Endodermal cell (in vitro differentiated cells): ENCODE measurements at regions not wholly inside any gene's neighbourhood (a gene's known extent, or its start where the extent isn't known, plus 50 kb on each side); places are given as distances from the start of the nearest gene placed in this dataset.

ENCODE experiments used
- DNase-seq: peaks from one replicate; pipeline ENCODE4 v3.0.0-alpha.2; 2017
- H3K27ac ChIP-seq: 2 replicates; pipeline ENCODE4 v1.5.1; 2013; ENCODE audit warnings: mild to moderate bottlenecking, low read depth, low read length, moderate library complexity
- H3K27me3 ChIP-seq: 2 replicates; pipeline ENCODE4 v1.6.1; 2013; ENCODE audit warnings: mild to moderate bottlenecking, low read length, moderate library complexity; ENCODE audit not compliant: insufficient read depth, control insufficient read depth, poor library complexity, severe bottlenecking
- H3K36me3 ChIP-seq: 2 replicates; pipeline ENCODE4 v1.7.0; 2013; ENCODE audit warnings: mild to moderate bottlenecking, low read length, moderate library complexity; ENCODE audit not compliant: control insufficient read depth, insufficient read depth
- H3K4me1 ChIP-seq: one replicate; pipeline ENCODE4 v1.7.0; 2013; ENCODE audit warnings: low read length; ENCODE audit not compliant: control insufficient read depth, insufficient read depth
- H3K4me3 ChIP-seq: 2 replicates; pipeline ENCODE4 v1.5.1; 2013; ENCODE audit warnings: mild to moderate bottlenecking, low read length, moderate library complexity
- H3K9ac ChIP-seq: 2 replicates; pipeline ENCODE4 v1.6.1; 2013; ENCODE audit warnings: mild to moderate bottlenecking, low read length, moderate library complexity; ENCODE audit not compliant: poor library complexity, severe bottlenecking; ENCODE audit errors: extremely low read depth
- H3K9me3 ChIP-seq: 2 replicates; pipeline ENCODE4 v1.6.1; 2013; ENCODE audit warnings: mild to moderate bottlenecking, low read length, moderate library complexity; ENCODE audit not compliant: control insufficient read depth
- H3K27ac Mint-ChIP-seq: 2 replicates; pipeline ENCODE4 v1.8.0; 2020; ENCODE audit warnings: mixed read lengths
- H3K27me3 Mint-ChIP-seq: 2 replicates; pipeline ENCODE4 v1.8.0; 2021; ENCODE audit warnings: mild to moderate bottlenecking, mixed read lengths; ENCODE audit not compliant: insufficient read depth
- H3K36me3 Mint-ChIP-seq: 2 replicates; pipeline ENCODE4 v1.8.0; 2020; ENCODE audit warnings: low read depth, mixed read lengths
- H3K4me1 Mint-ChIP-seq: 2 replicates; pipeline ENCODE4 v1.8.0; 2020; ENCODE audit warnings: mixed read lengths
- H3K4me3 Mint-ChIP-seq: 2 replicates; pipeline ENCODE4 v1.8.0; 2020; ENCODE audit warnings: mild to moderate bottlenecking, moderate library complexity, mixed read lengths
- H3K9me3 Mint-ChIP-seq: 2 replicates; pipeline ENCODE4 v1.8.0; 2020; ENCODE audit warnings: mild to moderate bottlenecking, mixed read lengths
- CTCF ChIP-seq: fragments of 200-600 bp; sonication (generic); conservative IDR thresholded peaks from 2 replicates; pipeline ENCODE4 v1.5.0; 2021; ENCODE audit warnings: antibody characterized with exemption, mild to moderate bottlenecking
- WGBS, 2 experiments: methylation state at CpG; one replicate each; pipeline versions ENCODE4 v1.1.5 to v1.1.7; 2013; ENCODE audit warnings: missing lambda C conversion rate in 2 of 2, mixed read lengths in 1 of 2; ENCODE audit not compliant: insufficient coverage in 1 of 2, insufficient read length in 1 of 2; 5-methylcytosine and 5-hydroxymethylcytosine counted together

- Mint-ChIP-seq H3K4me1 (no peaks in the 10 kb centered on the region), H3K9me3 (peaks cover 16% of the 10 kb centered on the region), H3K4me3 (no peak overlapping the region), H3K27me3 (no peaks in the 10 kb centered on the region), H3K36me3 (no peaks in the 10 kb centered on the region), H3K27ac (no peak overlapping the region)
- Histone ChIP-seq H3K27me3 (no peaks in the 10 kb centered on the region), H3K9me3 (peaks cover 14% of the 10 kb centered on the region), H3K4me1 (no peaks in the 10 kb centered on the region), H3K36me3 (no peaks in the 10 kb centered on the region), H3K4me3 (no peak overlapping the region), H3K9ac (no peak overlapping the region), H3K27ac (no peak overlapping the region)
- no peak for TF ChIP-seq CTCF
- DNase-seq: no peak
Measured at GRCh38 chr2:138115666-138116065, 151.4 kb downstream of the HNMT start.

GRCh38 chr2:138116456-138116855 lies 152.2 kb downstream of the HNMT start:
- H3K27ac ChIP-seq: no peak overlapping the region
- no peaks in the 10 kb centered on the region for H3K27me3 Mint-ChIP-seq
- no peak overlapping the region for H3K4me3 ChIP-seq
- H3K4me1 Mint-ChIP-seq: no peaks in the 10 kb centered on the region
- H3K9me3 ChIP-seq: peaks cover 14% of the 10 kb centered on the region
- no peak overlapping the region for H3K9ac ChIP-seq
- H3K27me3 ChIP-seq: no peaks in the 10 kb centered on the region
- H3K4me1 ChIP-seq: no peaks in the 10 kb centered on the region
- H3K36me3 ChIP-seq: no peaks in the 10 kb centered on the region
- H3K4me3 Mint-ChIP-seq: no peak overlapping the region
- 97% methylated on average over 4 of the region's 4 CpGs; no CpG with 5 or more reads in 1 of the 2 experiments for WGBS, 2 experiments
- DNase-seq: no peak
- H3K9me3 Mint-ChIP-seq: peaks cover 16% of the 10 kb centered on the region
- H3K27ac Mint-ChIP-seq: no peak overlapping the region
- TF ChIP-seq CTCF: no peak
- no peaks in the 10 kb centered on the region for H3K36me3 Mint-ChIP-seq

- no peaks in the 10 kb centered on the region for H3K36me3 ChIP-seq
- H3K4me3 Mint-ChIP-seq: no peak overlapping the region
- no peaks in the 10 kb centered on the region for H3K27me3 Mint-ChIP-seq
- H3K9me3 Mint-ChIP-seq: no peaks in the 10 kb centered on the region
- H3K9ac ChIP-seq: no peak overlapping the region
- H3K27ac ChIP-seq: no peak overlapping the region
- WGBS, 2 experiments: 93 to 100% methylated on average over 2 to 3 of the region's 3 CpGs
- H3K9me3 ChIP-seq: no peaks in the 10 kb centered on the region
- H3K4me1 ChIP-seq: peaks cover 3% of the 10 kb centered on the region
- H3K4me3 ChIP-seq: no peak overlapping the region
- H3K36me3 Mint-ChIP-seq: no peaks in the 10 kb centered on the region
- H3K27ac Mint-ChIP-seq: no peak overlapping the region
- H3K27me3 ChIP-seq: no peaks in the 10 kb centered on the region
- no peak for TF ChIP-seq CTCF
- DNase-seq: no peak
- peaks cover 11% of the 10 kb centered on the region for H3K4me1 Mint-ChIP-seq
Measured at GRCh38 chr2:138121666-138122661, 157.7 kb downstream of the HNMT start.
